ENCODE measurements at regions not wholly inside any gene's neighbourhood (a gene's known extent, or its start where the extent isn't known, plus 50 kb on each side); places are given as distances from the start of the nearest gene placed in this dataset.

- ChIA-PET CTCF (ENCODE audit: partially characterized antibody) (interaction anchor here (1.2 to 1.8 kb wide), 2 partner anchors 13 to 21 kb away, joined by 3 to 6 read pairs; no protein-coding TSS in a partner anchor), POLR2A (ENCODE audit: partially characterized antibody) (no interaction called here)
- TF ChIP-seq JUN (IDR thresholded peaks at IDR 0.05; ENCODE audit: low read depth, low read length) (no peak), ASH2L (IDR thresholded peaks at IDR 0.05; ENCODE audit: low read length) (no peak), EZH2 (IDR thresholded peaks at IDR 0.05; ENCODE audit: low read depth, low read length, severe bottlenecking) (no peak), GABPA (IDR thresholded peaks at IDR 0.05; ENCODE audit: borderline replicate concordance, insufficient read depth, low read length) (no peak), TBP (IDR thresholded peaks at IDR 0.05; ENCODE audit: low read depth, low read length) (no peak), KDM5A (IDR thresholded peaks at IDR 0.05; ENCODE audit: low read length) (no peak), CHD1 (IDR thresholded peaks at IDR 0.05; ENCODE audit: low read depth, low read length) (no peak)
- no peaks in the 10 kb centered on the region for H3K27me3 ChIP-seq (replicated peaks in 1 of 4; ENCODE audit: control insufficient read depth in 3 of 4, extremely low read depth in 1 of 4, insufficient read depth in 3 of 4, low read length in 3 of 4)
- H4K5ac ChIP-seq (ENCODE audit: insufficient read length, low read depth, low read length): no peak overlapping the region
- H3K4me3 ChIP-seq (ENCODE audit: extremely low read depth in 1 of 4, insufficient read depth in 2 of 4, low read depth in 3 of 4, low read length in 4 of 4): no peak overlapping the region
- no peaks in the 10 kb centered on the region for H3K23me2 ChIP-seq (ENCODE audit: low read depth, low read length)
- H3K14ac ChIP-seq (ENCODE audit: insufficient read length): no peak overlapping the region
- H2AFZ ChIP-seq (ENCODE audit: low read length): peak overlapping the region; percentile 34; the same call in 1 of the 2 replicates
- H3K9me3 ChIP-seq (ENCODE audit: insufficient read depth in 2 of 2, low read depth in 1 of 2, low read length in 1 of 2): no peaks in the 10 kb centered on the region
- H3K36me3 ChIP-seq (ENCODE audit: control insufficient read depth in 2 of 4, insufficient read depth in 4 of 4, low read length in 3 of 4): no peaks in the 10 kb centered on the region
- no peak overlapping the region for H3K4ac ChIP-seq (replicated peaks; ENCODE audit: insufficient read length, low read depth, low read length)
- H2BK20ac ChIP-seq (ENCODE audit: low read length): no peak overlapping the region
- H2AK5ac ChIP-seq (ENCODE audit: low read depth, low read length): no peak overlapping the region
- H3K79me1 ChIP-seq (ENCODE audit: low read depth, low read length): no peaks in the 10 kb centered on the region
- no peak overlapping the region for H3K23ac ChIP-seq (ENCODE audit: insufficient read length)
- 85% methylated on average over 3 of the region's 3 CpGs; no CpG with 5 or more reads in 1 of the 2 experiments for WGBS, 2 experiments (ENCODE audit: extremely low coverage in 1 of 2, insufficient coverage in 1 of 2, insufficient read length in 1 of 2, insufficient replicate concordance in 2 of 2, low coverage in 1 of 2, low lambda C conversion rate in 2 of 2, missing lambda C conversion rate in 1 of 2)
- FAIRE-seq: no peak
- H3K4me2 ChIP-seq (ENCODE audit: insufficient read depth in 1 of 2, low read depth in 2 of 2, low read length in 2 of 2): no peak overlapping the region
- no peak for DNase-seq (ENCODE audit: low read depth in 1 of 2, low spot score in 2 of 2)
- no peak overlapping the region for H2BK15ac ChIP-seq (ENCODE audit: low read length)
- H4K8ac ChIP-seq (ENCODE audit: extremely low read depth, insufficient read depth, low read length): no peak overlapping the region
- H3K4me1 ChIP-seq (replicated peaks in 1 of 4; ENCODE audit: control insufficient read depth in 3 of 4, insufficient read depth in 4 of 4, low read length in 3 of 4): peaks cover 0 to 15% (median 9%) of the 10 kb centered on the region in 4 experiments; a peak in 6 of 7 replicates
- no peak overlapping the region for H3K56ac ChIP-seq (replicated peaks; ENCODE audit: insufficient read length, low read depth, low read length)
- no peak overlapping the region for H3K27ac ChIP-seq (ENCODE audit: low read depth, low read length)
- no peak overlapping the region for H2BK5ac ChIP-seq (ENCODE audit: low read depth, low read length)
- H3K79me2 ChIP-seq (ENCODE audit: control insufficient read depth in 1 of 2, insufficient read depth in 2 of 2, low read length in 2 of 2): no peaks in the 10 kb centered on the region
- no peaks in the 10 kb centered on the region for H4K20me1 ChIP-seq (replicated peaks in 1 of 2; ENCODE audit: control insufficient read depth in 1 of 2, insufficient read depth in 2 of 2, low read length in 2 of 2)
- H3K9ac ChIP-seq (replicated peaks in 1 of 4; ENCODE audit: extremely low read depth in 1 of 4, low read depth in 3 of 4, low read length in 3 of 4): no peak overlapping the region
- H3K18ac ChIP-seq (ENCODE audit: extremely low read depth, low read length): no peak overlapping the region
- H2BK120ac ChIP-seq (replicated peaks; ENCODE audit: low read depth, low read length): no peak overlapping the region
- H4K91ac ChIP-seq (replicated peaks; ENCODE audit: insufficient read length, low read length): no peak overlapping the region
- H2BK12ac ChIP-seq (ENCODE audit: low read depth, low read length): no peak overlapping the region
Measured at GRCh38 chr12:126383506-126383905, 1318.3 kb downstream of the AACS start.
